ENCODE measurements at regions not wholly inside any gene's neighbourhood (a gene's known extent, or its start where the extent isn't known, plus 50 kb on each side); places are given as distances from the start of the nearest gene placed in this dataset.
"Not testable (repeated sequence)": the region's sequence is repeated elsewhere in the genome, so short reads cannot be mapped to it uniquely, and the experiment has no call there.

- DNase-seq (ENCODE audit: low spot score) = no peak
Measured at GRCh38 chr11:130526846-130527245, 78.4 kb downstream of the ADAMTS15 start.

DNA sequence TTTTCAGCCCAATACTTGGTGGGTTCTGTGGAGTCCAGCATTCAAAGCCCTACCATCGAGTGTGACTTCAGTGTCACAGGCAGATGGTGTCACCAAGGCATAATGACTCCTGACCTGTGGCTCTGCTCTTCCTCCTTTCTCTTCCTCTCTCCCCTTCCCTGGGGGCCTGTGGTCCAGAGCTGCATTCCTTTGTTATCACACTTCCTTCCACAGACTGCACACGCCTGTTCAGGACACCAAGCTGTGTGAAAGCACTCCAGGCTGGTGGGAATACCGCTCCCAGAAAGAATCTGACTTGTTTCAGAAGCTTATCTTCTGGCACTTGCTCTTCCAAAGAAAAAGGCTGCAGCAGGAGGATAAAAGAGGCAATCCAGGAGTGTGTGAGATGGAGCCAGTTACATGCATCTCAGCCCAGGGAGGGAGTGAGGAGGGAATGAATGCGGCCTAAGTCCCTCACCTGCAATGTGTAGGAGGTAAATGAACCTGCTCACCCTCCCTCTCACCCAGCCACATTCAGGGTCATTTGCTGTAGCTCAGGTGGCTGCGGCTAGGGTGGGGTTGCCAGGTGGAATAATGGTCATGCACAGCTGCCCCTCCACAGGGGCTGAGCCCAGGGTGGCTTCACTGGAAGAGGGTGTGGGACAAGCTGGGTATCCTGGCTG is 79.3 kb downstream of the ADAMTS15 start:
- DNase-seq (ENCODE audit: low spot score) = no peak

DNA sequence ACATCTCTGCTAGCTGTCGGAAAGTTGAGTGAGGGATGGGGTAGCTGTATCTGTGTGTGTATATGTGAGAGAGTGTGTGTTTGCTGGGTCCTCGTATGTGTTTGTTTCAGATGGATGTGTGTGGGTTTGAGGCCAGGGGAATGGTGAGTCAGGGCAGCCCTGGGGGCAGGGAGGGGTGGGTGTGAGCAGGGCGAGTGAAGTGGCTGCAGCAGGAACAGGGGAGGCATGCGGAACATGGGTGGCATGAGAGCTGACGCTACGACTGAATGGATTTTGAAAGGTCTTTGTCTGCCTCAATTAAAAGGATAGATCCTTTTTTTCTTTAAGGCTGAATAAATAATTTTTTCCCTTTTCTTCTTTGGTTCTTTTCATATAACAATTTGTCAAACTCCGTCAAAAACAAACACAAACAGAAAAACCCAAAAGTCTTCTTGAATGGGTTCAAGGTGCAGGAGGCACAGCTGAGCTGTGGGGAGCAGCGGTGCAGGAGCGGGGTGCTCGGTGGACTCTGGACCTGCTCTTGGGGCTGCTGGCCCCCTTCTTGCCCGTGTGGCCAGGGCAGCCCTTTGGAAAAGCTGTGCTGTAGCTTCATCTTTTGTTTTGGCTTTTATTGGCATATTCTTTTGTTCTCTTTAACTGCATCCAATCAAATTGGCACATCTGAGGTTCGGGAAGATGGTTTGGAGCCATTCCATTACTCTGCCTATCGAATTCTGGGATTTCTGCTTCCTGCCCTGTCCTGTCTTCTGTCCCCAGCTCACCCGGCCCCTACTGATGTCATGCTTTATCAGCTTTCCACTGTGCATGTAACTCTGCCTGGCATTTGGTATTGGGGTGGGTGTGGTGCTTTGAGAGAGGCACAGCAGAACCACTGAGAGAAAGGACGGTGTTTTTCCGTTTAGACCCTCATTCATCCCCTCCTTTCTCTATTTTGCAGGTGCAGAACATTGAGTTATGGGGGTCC is 80.1 kb downstream of the ADAMTS15 start:
- no peak for DNase-seq (ENCODE audit: low spot score)

- no peak for DNase-seq (ENCODE audit: low spot score)
Measured at GRCh38 chr11:130529366-130529765, 80.9 kb downstream of the ADAMTS15 start.

GRCh38 chr11:130531061-130531460 is 82.6 kb downstream of the ADAMTS15 start:
- DNase-seq (ENCODE audit: low spot score) = no peak

DNA sequence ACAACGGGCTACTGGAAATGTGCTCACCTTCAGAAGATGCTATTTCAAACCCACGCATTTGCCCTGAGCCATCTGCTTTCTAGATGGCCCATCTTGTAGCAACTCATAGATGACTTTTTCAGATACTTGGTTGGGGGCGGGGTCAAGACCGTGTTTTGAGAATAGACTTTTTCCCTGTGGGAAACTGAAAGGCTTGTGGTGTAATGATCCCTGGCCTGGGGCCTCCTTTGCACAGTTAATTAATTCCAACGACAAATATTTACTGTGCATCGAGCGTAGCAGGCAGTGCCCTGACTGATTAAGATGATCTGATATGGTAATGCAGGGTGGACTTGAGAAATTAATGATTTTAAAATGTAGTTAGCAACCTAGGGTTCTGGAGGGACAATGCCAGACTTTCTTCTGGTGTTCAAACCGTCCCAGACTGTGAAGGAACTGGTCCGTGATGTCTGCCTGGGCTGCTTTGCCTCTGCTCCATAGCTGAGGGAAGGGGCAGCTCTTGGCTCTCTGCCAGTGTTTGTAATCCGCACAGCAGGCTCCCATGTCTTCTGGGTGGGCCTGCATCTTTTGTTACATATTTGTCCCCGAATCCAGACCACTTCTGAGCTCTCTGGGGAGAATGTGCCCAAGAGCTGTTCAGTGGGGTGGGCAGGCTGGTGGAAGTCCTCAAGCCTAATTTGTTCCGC is 84.8 kb downstream of the ADAMTS15 start:
- DNase-seq (ENCODE audit: low spot score) = no peak

GRCh38 chr11:130533871-130534270 is 85.4 kb downstream of the ADAMTS15 start:
- no peak for DNase-seq (ENCODE audit: low spot score)

- DNase-seq (ENCODE audit: low spot score) = no peak
Measured at GRCh38 chr11:130534551-130534950, 86.1 kb downstream of the ADAMTS15 start.

DNA sequence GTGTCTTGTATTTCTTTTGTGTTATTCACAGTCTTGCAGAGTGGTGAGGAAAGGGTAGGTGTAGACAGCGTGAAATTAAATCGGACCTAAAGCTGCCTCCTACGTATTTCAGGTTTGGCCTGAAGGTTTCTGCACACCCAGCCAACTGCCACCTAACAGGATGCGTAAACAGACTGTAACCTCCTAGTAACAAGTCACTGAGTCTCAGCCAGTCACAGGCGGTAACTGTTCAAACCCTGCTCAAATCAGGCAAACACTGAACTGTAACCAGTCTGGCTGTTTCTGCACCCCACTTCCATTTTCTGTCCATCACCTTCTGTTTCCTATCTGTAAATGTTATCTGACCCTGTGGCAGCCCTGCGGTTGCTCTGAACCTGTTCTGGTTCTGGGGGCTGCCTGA is 87.1 kb downstream of the ADAMTS15 start:
- DNase-seq (ENCODE audit: low spot score) = no peak

GRCh38 chr11:130536106-130537040 is 87.9 kb downstream of the ADAMTS15 start:
- no peak for DNase-seq (ENCODE audit: low spot score)

DNA sequence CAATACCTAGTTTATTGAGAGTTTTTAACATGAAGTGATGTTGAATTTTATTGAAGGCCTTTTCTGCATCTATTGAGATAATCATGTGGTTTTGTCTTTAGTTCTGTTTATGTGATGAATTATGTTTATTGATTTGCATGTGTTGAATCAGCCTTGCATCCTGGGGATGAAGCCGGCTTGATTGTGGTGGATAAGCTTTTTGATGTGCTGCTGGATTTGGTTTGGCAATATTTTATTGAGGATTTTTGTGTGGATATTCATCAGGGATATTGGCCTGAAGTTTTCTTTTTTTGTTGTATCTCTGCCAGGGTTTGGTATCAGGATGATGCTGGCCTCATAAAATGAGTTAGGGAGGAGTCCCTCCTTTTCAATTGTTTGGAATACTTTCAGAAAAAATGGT is 91.2 kb downstream of the ADAMTS15 start:
- not testable (repeated sequence) for DNase-seq (ENCODE audit: low spot score)

DNA sequence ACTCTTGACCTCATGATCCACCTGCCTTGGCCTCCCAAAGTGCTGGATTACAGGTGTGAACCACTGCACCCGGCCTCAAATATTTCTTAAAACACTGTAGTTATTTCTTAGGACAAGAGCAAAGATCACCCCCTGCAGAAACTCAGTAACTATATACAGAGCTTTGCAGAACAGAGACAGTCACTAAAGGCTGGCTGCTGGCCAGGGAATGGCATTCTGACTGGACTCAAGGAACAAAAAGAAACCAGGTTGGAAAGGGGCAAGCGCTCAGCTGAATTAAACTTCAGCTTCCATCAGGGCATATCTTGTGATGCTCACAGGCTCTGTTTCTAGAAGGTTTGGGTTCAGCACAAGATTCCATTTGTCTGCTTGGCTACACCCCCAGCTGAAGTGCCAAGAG is 95.8 kb downstream of the ADAMTS15 start:
- no peak for DNase-seq (ENCODE audit: low spot score)

- no peak for DNase-seq (ENCODE audit: low spot score)
Measured at GRCh38 chr11:130545449-130546072, 97.1 kb downstream of the ADAMTS15 start.

DNA sequence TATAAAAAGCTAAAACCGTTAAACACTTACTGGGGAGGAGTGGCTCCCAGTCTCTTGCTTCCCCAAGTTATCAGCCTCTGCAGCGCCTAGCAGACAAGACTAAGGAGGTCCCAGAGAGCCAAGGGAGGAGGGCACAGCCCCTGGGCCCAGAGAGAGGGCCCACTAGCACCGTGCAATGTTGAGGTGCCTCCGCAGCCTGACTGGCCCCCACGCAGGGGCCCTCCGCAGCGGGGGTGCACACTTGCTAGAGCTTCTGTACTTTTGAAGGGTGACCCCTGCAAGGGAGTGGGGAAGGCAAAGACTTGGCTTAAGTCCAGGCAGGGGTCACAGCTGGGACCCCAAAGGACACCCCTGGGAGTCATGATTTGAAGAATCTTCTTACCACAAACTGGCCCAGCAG is 98.0 kb downstream of the ADAMTS15 start:
- DNase-seq (ENCODE audit: low spot score) = no peak

- DNase-seq (ENCODE audit: low spot score) = no peak
Measured at GRCh38 chr11:130546901-130547694, 98.7 kb downstream of the ADAMTS15 start.

DNA sequence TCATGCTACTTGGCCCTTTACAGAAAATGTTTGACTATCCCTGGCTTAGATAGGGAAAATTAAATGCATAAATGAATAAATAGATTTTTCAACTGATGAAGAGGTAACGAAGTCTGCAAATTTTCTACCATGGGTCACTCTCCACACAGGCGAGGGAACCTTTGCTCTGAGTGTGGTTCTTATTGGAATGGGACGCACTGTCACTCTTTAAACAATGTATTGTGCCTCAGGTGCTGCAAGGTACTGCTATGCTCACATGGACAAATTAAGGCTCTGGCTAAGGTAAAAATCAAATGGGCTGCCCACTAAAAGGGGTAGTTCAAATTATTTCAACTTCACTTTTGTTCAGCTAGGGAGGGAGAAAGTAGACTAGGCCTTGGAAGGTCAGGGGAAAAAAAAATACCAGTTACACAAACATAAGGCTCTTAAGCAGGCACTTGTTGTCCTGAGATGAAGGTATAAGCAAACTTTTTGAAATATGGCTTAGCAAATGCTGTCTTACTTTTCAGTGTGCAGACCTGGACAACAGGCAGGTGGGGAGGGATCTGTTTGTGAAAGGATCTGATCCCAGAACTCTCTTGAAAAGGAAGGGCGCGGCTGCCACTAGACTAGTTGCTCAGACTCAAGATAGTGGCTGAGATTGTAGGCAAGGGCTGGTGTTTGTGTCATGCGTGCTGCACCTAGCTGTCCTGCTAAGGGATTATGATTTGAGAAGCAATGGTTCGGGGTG is 99.5 kb downstream of the ADAMTS15 start:
- no peak for DNase-seq (ENCODE audit: low spot score)

- no peak for DNase-seq (ENCODE audit: low spot score)
Measured at GRCh38 chr11:130548491-130548833, 100.0 kb downstream of the ADAMTS15 start.

DNA sequence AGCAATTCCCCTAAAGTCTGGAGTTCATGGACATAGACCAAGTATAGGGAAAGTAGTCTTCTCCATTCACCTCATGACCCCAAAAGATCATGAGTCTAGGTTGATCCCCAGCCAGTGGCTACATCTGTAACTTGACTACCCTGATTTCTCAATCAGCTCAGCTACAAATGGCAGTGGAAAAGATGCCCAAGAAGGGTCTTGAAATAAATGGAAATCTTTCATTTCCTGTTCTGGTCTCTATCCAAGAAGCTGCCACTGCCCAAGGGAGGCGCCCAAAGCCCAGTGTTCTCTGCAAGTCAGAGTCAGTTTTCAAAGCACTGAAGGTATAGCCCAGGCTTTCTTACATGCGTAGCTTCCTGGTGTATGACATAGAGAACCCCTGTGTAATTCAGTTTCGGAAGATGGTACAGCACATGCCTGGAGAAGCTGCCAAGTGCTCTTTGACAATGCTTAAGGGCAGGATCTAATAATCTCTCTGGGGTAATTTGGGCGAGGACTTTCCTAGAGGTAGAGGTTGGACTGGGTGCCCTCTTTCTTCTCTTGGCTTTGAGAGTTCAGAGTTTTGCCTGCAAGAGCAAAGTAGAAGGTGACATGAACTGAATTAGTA is 101.1 kb downstream of the ADAMTS15 start:
- DNase-seq (ENCODE audit: low spot score) = no peak

DNA sequence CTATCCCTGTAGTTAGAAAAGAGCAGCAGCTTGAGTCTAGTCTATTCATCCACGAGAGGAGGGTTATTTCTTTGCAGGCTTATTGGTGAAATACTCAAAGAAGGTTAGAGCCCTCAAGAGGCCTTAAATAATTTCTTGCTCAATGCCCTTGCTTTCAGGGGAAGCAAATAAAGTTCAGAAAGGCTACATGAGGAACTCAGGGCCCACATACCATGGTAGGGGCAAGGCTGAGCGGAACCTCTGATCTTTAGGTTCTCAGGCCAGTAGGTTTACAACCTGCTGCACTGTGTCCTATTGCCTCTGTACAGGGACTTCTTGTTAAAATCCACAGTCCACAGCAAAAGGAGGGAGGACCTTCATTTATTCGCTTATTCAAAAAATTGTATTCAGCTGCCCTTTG is 101.7 kb downstream of the ADAMTS15 start:
- DNase-seq (ENCODE audit: low spot score) = no peak
